Adipocyte (in vitro differentiated cells): ENCODE measurements at regions not wholly inside any gene's neighbourhood (a gene's known extent, or its start where the extent isn't known, plus 50 kb on each side); places are given as distances from the start of the nearest gene placed in this dataset.
"Not testable (repeated sequence)": the region's sequence is repeated elsewhere in the genome, so short reads cannot be mapped to it uniquely, and the experiment has no call there.

Source experiments
- DNase-seq: peaks from one replicate; pipeline ENCODE4 v3.0.0-alpha.2; 2015; ENCODE audit warnings: low read depth
- H3K27me3 ChIP-seq: replicated peaks from 2 replicates; pipeline ENCODE4 v1.7.0; 2013; ENCODE audit warnings: mild to moderate bottlenecking, low read length, moderate library complexity; ENCODE audit not compliant: control insufficient read depth, insufficient read depth
- H3K36me3 ChIP-seq: 2 replicates; pipeline ENCODE4 v1.7.0; 2013; ENCODE audit warnings: low read length, mild to moderate bottlenecking, moderate library complexity; ENCODE audit not compliant: control insufficient read depth, insufficient read depth, severe bottlenecking
- H3K4me1 ChIP-seq: 2 replicates; pipeline ENCODE4 v1.7.0; 2013; ENCODE audit warnings: mild to moderate bottlenecking, low read length, moderate library complexity; ENCODE audit not compliant: control insufficient read depth, insufficient read depth
- H3K4me3 ChIP-seq: 2 replicates; pipeline ENCODE4 v1.7.0; 2013; ENCODE audit warnings: mild to moderate bottlenecking, low read length, moderate library complexity
- H3K9ac ChIP-seq: 2 replicates; pipeline ENCODE4 v1.7.0; 2013; ENCODE audit warnings: mild to moderate bottlenecking, low read length, moderate library complexity
- H3K9me3 ChIP-seq: 2 replicates; pipeline ENCODE4 v1.7.0; 2013; ENCODE audit warnings: mild to moderate bottlenecking, low read length, moderate library complexity; ENCODE audit not compliant: control insufficient read depth

- Histone ChIP-seq H3K4me3 (no peak overlapping the region), H3K27me3 (peaks cover 4% of the 10 kb centered on the region), H3K9me3 (peaks cover 1% of the 10 kb centered on the region), H3K4me1 (no peaks in the 10 kb centered on the region), H3K36me3 (no peaks in the 10 kb centered on the region), H3K9ac (no peak overlapping the region)
- DNase-seq, result no peak
Observed at GRCh38 chr3:33957176-33957575, 158.7 kb downstream of the PDCD6IP start.

- no peak overlapping the region for H3K4me3 ChIP-seq
- no peak for DNase-seq
- H3K4me1 ChIP-seq, result no peaks in the 10 kb centered on the region
- H3K9ac ChIP-seq, result no peak overlapping the region
- H3K9me3 ChIP-seq, result peaks cover 6% of the 10 kb centered on the region
- H3K36me3 ChIP-seq, result no peaks in the 10 kb centered on the region
- peaks cover 4% of the 10 kb centered on the region for H3K27me3 ChIP-seq
Observed at GRCh38 chr3:33958661-33959060, 160.2 kb downstream of the PDCD6IP start.

GRCh38 chr3:33962396-33962795, 164.0 kb downstream of the PDCD6IP start:
- Histone ChIP-seq H3K9ac (no peak overlapping the region), H3K27me3 (peaks cover 4% of the 10 kb centered on the region), H3K4me1 (no peaks in the 10 kb centered on the region), H3K36me3 (no peaks in the 10 kb centered on the region), H3K4me3 (no peak overlapping the region), H3K9me3 (peaks cover 9% of the 10 kb centered on the region)
- no peak for DNase-seq

GRCh38 chr3:33970180-33970579, 171.8 kb downstream of the PDCD6IP start:
- H3K4me1 ChIP-seq, H3K36me3 ChIP-seq, DNase-seq, H3K9me3 ChIP-seq, H3K27me3 ChIP-seq, H3K9ac ChIP-seq, H3K4me3 ChIP-seq: not testable (repeated sequence)

GRCh38 chr3:33971055-33971454, 172.6 kb downstream of the PDCD6IP start:
- no peak overlapping the region for H3K4me3 ChIP-seq
- H3K9ac ChIP-seq, result no peak overlapping the region
- H3K4me1 ChIP-seq, result no peaks in the 10 kb centered on the region
- no peaks in the 10 kb centered on the region for H3K27me3 ChIP-seq
- no peak for DNase-seq
- peaks cover 5% of the 10 kb centered on the region for H3K9me3 ChIP-seq
- H3K36me3 ChIP-seq, result no peaks in the 10 kb centered on the region

- Histone ChIP-seq H3K36me3 (no peaks in the 10 kb centered on the region), H3K9ac (no peak overlapping the region), H3K27me3 (no peaks in the 10 kb centered on the region), H3K4me1 (no peaks in the 10 kb centered on the region), H3K9me3 (peaks cover 4% of the 10 kb centered on the region), H3K4me3 (no peak overlapping the region)
- DNase-seq, result no peak
Observed at GRCh38 chr3:33975463-33975862, 177.0 kb downstream of the PDCD6IP start.

GRCh38 chr3:33977227-33977626, 178.8 kb downstream of the PDCD6IP start:
- H3K36me3 ChIP-seq, result no peaks in the 10 kb centered on the region
- no peak overlapping the region for H3K4me3 ChIP-seq
- H3K4me1 ChIP-seq, result no peaks in the 10 kb centered on the region
- H3K9me3 ChIP-seq, result no peaks in the 10 kb centered on the region
- H3K9ac ChIP-seq, result no peak overlapping the region
- no peak for DNase-seq
- no peaks in the 10 kb centered on the region for H3K27me3 ChIP-seq

- Histone ChIP-seq H3K9ac (no peak overlapping the region), H3K4me3 (no peak overlapping the region), H3K27me3 (no peaks in the 10 kb centered on the region), H3K9me3 (no peaks in the 10 kb centered on the region), H3K4me1 (no peaks in the 10 kb centered on the region), H3K36me3 (no peaks in the 10 kb centered on the region)
- DNase-seq, result peak; percentile 74
Observed at GRCh38 chr3:33980252-33980651, 181.8 kb downstream of the PDCD6IP start.

- H3K27me3 ChIP-seq, result no peaks in the 10 kb centered on the region
- DNase-seq, result peak; percentile 41
- no peak overlapping the region for H3K9ac ChIP-seq
- no peak overlapping the region for H3K4me3 ChIP-seq
- H3K36me3 ChIP-seq, result no peaks in the 10 kb centered on the region
- H3K4me1 ChIP-seq, result no peaks in the 10 kb centered on the region
- H3K9me3 ChIP-seq, result no peaks in the 10 kb centered on the region
Observed at GRCh38 chr3:33982269-33982798, 183.9 kb downstream of the PDCD6IP start.

- H3K4me3 ChIP-seq, H3K9me3 ChIP-seq, H3K36me3 ChIP-seq, DNase-seq, H3K9ac ChIP-seq, H3K4me1 ChIP-seq, H3K27me3 ChIP-seq: not testable (repeated sequence)
Observed at GRCh38 chr3:33982949-33983348, 184.5 kb downstream of the PDCD6IP start.

GRCh38 chr3:33989229-33989628, 190.8 kb downstream of the PDCD6IP start:
- H3K36me3 ChIP-seq, result no peaks in the 10 kb centered on the region
- peaks cover 6% of the 10 kb centered on the region for H3K4me1 ChIP-seq
- H3K9me3 ChIP-seq, result no peaks in the 10 kb centered on the region
- DNase-seq, result no peak
- no peak overlapping the region for H3K9ac ChIP-seq
- H3K27me3 ChIP-seq, result no peaks in the 10 kb centered on the region
- H3K4me3 ChIP-seq, result no peak overlapping the region

GRCh38 chr3:33991673-33992072, 193.2 kb downstream of the PDCD6IP start:
- H3K9me3 ChIP-seq, result no peaks in the 10 kb centered on the region
- H3K4me1 ChIP-seq, result peaks cover 6% of the 10 kb centered on the region
- H3K4me3 ChIP-seq, result no peak overlapping the region
- no peak overlapping the region for H3K9ac ChIP-seq
- H3K27me3 ChIP-seq, result no peaks in the 10 kb centered on the region
- no peak for DNase-seq
- H3K36me3 ChIP-seq, result no peaks in the 10 kb centered on the region
